GM18517 (cell line): ENCODE measurements at regions not wholly inside any gene's neighbourhood (a gene's known extent, or its start where the extent isn't known, plus 50 kb on each side); places are given as distances from the start of the nearest gene placed in this dataset.
"Not testable (repeated sequence)": the region's sequence is repeated elsewhere in the genome, so short reads cannot be mapped to it uniquely, and the experiment has no call there.

Source experiments
- ATAC-seq: cut with Tn5 transposase; IDR thresholded peaks from one replicate; pipeline ENCODE4 v1.9.1; 2021; ENCODE audit warnings: mild to moderate bottlenecking, moderate library complexity; ENCODE audit not compliant: unreplicated experiment

DNA sequence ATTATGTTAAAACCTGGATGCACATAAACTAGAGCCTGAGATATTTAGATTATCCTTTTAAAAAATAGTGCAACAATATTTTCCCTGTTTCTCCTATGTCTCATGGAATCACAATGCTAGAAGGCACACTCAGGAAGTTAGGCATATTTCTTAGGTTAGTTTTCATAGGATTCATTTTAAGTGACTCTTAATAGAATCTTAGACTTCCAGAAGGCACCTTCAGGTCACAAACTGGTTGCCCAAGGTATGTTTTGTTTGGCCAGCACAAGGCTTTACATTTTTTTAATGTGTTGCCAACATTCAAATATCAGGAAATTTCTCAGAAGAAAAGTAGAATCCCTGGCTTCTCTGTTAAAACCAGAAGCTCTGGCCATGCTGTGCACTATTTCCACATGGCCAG is 129.3 kb downstream of the LNPK start:
- no peak for ATAC-seq

DNA sequence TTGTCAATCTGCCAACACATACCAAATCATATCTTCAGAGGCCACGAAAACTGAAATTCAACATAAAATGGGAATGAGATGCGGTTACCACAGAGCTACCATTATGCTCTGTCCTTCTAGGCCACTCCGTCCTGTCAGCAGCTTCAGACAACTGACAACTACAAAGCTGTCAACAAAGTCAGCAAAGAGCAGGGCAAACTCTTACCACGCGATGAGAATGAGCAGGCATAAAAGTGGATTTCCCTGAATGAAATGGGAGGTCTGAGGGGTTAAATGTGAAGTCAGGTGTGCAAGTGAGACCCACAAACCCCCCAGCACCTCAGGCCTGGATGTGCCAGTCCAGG is 130.1 kb downstream of the LNPK start:
- no peak for ATAC-seq

DNA sequence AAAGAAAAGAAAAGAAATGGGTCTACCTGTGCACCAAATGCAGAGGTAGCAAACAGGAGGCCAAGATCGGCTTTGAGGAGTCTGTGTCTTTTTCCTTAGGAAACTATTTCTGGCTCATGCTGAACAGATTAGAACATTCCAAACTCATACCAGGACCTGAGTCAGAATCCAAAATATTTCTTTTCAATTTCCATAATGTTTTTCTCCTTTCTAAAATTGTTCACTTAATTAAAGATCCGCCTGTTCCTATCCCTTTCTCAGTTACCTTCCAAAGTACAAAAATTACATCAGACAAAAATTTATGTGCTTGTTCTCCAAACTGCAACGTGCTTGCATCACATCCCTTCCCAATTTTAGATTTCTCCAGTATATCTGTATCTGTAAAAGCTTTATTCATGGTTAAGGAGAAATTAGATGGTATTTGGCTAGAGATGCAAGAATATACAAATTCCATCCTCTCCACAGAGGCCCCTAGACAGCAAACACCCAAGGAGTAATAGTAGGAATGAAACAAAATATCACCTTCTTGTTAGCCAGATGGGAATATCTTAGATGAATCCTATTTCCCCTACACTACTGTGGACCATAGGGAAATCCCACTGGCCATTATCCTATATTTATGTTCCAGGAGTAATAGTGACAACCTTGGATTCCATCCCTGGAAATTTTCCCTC is 130.6 kb downstream of the LNPK start:
- ATAC-seq: no peak

DNA sequence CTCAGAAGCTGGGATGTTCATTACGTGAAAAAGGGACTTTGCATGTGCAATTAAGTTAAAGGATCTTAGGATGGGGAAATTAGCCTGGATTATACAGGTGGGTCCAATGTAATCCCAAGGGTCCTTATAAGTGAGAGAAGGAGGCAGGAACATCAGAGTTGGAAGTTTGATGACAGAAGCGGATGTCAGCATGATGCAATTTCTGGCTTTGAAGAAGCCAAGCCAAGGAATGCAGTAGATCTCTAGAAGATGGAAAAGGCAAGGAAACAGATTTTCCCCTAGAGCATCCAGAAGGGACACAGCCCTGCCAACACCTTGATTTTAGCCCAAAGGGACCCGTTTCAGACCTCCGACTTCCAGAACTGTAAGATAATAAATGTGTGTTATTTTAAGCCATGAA is 136.4 kb downstream of the LNPK start:
- no peak for ATAC-seq

DNA sequence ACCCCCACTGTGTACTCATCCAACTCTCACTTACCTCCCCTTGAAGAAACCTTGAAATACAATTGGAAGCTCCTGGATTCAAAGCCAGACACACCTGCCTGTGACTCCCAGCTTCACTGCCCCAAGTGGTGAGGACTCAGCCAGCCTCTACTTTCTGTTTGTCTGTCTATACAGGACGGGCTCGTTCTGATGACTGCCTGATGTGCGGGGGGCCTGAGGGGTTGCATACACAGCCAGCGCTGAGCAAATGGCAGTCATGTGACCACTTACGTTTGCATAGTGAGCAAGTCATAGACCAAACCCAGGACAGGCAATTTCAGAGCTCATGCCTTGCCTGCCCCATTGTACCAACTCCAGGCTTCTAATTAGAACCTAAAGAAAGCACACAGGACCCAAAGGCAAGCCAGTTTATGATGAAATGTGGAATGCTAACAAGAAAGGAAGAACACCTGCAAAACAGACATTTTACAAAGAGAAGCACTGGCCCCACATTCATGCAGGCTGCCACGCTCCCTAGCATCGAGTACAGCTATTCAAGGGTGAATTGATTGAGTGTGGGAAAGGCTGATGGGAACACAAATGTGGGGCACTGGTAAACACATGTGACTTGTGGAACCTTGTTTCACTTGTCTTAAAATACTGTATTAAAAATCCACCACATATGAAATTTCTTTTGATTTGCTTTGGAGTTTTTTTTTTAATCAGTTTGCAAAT is 137.8 kb downstream of the LNPK start:
- no peak for ATAC-seq

DNA sequence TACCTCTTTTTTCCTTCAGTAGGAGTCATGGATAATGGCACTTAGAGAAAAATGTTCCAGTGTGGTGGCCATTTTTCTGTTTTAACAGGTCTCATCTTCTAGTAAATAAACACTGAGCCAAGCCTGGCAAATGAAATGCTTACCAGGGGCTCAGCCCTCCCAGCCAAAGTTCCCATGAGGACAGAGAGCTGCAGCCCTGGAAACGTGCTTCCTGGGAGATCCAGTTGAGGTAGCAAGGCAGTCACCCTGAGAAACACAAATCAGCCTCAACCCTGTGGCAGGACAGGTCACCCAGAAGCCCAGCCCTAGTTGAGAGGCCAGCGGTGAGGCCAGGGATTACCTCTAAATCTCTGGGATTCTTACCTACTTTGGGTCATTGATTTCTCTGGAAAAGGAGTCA is 140.1 kb downstream of the LNPK start:
- ATAC-seq: no peak

DNA sequence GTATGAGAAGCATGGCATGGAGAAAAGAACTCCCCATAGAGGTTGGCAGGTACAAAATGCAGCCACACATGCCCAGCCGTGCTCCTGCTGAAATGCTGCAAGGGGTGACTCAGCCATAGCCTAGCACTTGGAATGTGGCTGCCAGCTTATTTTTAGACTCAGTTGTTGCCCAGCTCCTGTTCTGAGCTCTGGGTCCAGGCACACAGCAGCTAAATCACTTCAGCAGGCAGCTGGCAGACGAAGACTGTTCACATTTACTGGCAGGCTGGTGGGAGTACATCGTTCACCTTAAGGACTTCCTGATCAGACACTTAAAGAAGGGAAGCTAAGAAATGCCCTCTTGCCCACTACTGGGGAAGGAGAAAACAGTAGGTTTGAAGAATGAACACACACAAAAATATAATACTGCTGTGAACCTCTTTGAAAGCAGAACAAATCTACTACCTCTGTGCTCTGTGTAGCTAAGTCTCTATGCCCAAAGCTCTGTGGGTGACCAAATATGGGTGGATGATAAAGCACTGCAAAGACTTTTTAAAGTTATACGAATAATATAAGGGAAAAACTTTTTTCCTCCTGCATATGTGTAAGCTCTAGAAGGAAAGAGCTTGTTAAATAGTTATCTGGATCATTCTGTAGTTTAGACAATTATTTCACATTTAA is 146.1 kb downstream of the LNPK start:
- no peak for ATAC-seq

DNA sequence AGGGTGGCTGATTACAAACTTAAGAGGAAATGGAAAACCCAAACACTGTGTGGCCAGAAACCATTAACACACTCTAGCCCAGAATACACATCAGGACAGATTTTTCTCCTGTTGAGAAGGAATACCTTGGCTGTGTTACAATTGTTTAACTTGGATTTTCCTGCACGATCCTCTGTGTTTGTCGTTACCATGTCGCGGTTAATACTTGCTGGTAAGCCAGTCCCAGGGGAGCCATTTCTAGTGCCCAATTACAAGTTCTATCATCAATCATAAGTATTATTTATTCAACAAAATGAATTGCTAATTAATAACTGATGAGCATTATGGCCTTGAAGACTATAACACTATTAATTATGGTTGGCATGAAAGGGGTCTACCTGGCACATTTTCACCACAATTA is 146.8 kb downstream of the LNPK start:
- no peak for ATAC-seq

DNA sequence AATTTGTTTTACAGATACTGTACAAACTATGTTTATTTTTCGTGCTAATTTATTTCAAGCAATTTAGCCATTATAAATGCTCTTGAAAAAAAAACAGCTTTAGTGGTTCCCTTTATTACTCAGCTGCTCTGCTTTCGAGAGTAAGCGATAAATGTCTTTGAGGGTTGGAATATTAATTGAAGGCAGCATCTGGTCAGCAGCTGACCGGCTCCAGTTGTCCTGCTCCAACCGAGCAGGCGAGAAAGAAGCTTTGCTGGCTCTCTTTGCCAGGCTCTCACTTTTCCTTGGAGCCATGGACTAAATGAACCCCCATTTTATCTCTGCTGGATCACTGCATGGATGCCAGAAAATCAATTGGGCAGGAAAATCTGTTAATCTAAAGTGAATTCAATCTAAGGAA is 147.4 kb downstream of the LNPK start:
- no peak for ATAC-seq

DNA sequence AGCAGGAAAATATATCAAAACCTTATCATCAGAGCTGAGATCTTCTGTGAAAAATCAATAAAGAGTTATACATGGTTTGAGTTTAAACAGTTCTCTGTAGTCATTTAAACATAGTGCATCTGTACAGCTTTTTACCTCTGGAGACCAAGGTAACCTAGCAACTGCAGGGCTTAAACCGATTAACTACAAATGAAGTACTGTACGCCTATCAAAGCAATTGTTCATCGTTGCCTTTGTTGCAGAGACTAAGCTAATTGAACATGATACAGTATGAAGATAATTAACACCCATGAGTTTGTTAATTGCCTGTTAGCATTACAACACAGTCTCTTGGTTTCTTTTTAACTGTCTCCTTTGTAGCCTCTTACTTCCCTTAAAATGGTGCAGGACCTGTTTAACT is 147.9 kb downstream of the LNPK start:
- ATAC-seq: no peak

DNA sequence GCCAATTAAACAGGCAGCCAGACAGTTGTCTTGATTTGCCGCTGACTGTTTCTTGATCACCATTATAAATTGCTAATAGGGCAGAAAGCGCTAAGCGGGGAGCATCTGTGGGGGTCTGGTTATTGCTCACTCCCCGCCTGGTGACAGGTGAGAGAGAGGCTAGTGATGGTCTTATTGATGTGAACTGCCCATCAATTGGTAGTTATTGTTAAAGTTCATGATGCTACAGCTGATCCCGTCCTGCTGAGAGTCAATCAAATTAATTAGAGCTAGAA is 148.5 kb downstream of the LNPK start:
- no peak for ATAC-seq

DNA sequence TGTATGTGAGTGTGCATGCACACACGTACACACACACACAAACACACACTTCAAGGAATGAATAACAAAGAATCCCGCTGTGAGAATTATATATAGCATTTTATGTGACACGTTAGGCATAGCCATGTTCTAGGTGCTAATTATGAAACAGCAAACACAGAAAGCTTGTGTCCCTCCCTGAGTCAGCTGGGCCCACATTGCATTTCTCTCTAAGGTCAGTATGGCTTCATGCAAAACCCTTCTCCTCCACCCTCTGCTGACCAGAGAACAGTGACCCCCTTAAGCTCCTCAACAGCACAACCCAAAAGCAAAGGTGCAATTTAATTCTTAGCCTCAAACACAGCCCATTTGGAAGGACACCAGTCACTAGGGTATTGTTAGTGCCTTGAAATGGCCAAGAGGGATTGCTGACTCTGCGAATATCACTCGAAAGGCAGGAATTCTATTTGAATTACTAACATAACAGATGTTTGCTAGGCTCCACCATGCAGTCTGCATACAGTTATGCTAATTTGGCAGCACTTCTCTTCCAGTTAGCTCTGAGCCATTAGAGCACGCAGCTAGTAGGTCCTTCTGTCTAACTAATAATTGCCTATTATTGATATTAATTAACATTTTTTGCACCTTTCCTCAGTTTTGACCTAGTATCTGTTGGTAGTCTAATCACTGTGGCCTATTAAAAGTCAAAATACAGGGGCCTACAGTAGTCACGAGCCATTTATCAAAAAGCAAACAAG is 149.0 kb downstream of the LNPK start:
- ATAC-seq: no peak

DNA sequence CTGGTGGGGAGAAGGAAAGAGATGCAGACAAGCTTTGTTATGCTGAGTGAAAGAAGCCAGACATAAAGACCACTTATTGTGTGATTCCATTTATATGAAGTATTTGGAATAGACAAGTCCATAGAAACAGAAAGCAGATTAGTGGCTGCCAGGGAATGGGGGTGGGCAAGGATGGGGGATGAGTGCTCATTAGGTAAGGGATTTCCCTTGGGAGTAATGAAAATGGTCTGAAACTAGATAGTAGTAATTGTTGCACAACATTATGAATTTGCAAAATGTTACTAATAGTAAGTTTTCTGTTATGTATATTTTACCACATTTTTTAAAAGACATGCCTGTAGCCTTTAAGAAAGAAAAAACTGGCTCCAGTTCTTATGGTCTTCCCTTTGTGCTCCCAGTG is 154.9 kb downstream of the LNPK start:
- ATAC-seq: no peak

DNA sequence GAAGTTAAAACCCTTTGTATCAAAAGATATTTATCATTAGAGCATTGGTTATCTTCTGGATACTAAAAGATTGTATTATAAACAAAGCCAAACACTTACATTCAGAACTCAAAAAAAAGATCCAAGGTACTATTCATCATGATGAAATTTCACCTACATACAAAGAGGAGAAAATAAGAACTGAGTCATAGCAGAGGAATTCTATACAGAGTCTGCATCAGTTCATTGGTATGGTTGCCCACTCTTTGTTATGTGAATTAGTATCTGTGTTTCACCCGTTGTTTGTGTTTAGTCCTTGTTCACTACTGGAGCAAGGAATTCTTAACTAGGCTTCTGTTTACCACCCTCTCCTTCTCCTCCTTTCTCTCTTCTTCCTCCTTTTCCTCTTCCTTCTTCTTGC is 157.9 kb downstream of the LNPK start:
- ATAC-seq: no peak

DNA sequence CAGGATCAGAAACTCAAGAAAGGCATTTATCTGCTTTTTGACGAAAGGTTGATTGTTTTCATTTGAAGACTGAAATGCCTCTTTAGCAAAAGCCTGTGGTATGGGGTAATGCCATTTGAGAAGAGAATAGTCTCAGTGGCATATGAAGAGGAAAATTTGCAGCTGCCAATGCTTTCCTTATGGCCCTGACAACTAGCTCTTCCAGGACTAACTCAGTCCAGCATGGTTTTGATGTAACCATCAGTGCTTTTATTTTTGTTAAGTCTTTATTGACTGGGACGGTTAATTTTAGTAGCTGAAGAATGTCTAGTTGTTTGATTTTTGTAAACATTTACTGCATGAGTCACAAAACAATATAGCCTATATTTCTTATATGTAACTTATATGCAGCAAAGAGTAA is 158.4 kb downstream of the LNPK start:
- no peak for ATAC-seq

DNA sequence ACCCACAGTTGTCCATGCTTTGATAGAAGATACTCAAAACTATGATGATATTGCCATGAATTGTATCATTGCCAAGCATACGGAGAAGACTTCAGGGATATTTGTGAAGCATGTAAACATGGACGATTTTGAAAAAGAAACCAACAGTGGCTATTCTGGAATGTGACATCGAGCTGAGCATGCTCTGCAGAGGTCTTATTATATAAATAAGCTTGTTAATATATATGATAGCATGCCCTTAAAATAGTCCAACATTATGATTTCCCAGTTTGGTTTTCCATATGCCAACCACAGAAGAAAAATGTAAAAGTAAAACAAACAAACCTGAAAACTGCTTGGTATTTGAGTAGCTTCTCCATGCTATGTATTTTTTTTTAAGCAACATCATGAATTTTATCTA is 159.1 kb downstream of the LNPK start:
- no peak for ATAC-seq

DNA sequence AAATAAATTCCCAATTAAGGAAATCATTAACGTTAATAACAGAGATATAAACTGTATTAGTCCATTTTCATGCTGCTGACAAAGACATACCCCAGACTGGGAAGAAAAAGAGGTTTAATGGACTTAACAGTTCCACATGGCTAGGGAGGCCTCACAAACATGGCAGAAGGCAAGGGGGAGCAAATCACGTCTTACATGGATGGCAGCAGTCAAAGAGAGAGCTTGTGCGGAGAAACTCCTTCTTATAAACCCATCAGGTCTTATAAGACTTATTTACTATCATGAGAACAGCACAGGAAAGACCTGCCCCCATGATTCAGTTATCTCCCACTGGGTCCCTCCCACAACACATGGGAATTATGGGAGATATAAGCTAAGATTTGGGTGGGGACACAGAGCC is 161.3 kb downstream of the LNPK start:
- ATAC-seq: not testable (repeated sequence)

DNA sequence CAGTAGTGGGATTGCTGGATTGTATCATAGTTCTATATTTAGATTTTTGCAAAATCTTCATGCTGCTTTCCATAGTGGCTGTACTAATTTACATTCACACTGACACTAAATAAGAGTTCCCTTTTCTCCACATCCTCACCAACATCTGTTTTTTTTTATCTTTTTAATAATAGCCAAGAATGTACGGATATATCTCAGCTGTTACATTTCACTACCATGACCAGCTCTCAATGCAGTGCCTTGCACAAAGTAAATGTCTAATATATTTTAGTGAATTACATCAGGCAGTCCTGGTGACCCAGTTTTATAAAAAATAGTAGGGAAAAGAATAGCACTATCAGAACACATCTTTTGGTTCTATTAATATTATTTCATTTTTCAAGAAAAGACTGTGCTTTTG is 161.8 kb downstream of the LNPK start:
- no peak for ATAC-seq

DNA sequence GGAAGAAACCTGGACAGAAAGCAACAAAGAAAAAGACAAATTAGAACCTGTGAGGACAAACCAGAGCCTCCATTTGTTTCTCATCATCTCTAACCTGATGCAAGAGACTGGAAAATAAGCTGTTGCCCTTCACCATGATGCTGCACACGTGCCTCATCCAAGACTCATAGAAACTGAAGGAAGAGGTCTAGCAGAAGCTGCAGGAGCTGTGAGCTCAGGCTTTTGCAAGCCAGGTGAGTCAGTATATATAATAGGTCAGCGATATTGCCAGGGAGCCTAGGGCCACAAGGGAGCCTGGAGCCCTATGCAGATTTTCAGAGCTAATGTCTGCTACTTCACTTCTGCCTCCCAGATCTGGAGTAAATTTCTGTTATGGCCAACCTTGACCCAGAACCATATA is 163.1 kb downstream of the LNPK start:
- no peak for ATAC-seq

DNA sequence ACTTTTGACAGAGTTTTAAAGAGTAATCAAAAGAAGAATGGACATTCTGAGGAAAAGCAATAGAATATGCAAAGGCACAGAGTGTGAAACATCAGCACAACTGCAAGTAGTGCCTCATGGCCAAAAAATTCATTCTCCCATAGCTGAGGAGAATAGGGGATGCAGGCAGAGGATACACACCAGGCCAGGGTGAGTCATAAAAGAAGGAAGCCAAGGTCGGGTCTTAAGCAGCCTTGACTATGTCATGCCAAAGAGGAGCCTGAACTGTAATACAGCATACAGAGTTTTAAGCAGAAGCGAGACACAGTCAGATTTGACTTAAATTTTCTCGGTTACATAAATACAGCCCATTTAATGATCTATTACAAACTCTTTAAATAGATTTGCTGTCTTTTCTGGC is 165.0 kb downstream of the LNPK start:
- ATAC-seq: no peak

DNA sequence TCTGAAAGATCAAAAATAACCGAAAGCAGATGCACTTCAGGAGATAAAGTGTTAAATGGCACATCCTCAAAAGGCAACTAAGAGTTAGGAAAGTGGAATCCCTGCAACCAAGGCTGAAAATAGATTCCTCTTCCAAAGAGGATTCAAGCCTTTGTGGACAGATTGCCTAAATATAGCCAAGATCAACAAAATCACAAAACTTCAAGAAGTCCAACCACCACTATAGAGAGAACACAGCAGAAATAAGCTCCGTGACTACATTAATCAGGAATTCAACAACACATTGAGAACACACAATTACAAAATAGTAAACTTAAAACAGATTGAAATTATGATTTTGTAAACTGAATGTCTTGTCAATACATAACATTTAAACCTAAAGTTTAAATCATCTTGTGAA is 165.7 kb downstream of the LNPK start:
- no peak for ATAC-seq

DNA sequence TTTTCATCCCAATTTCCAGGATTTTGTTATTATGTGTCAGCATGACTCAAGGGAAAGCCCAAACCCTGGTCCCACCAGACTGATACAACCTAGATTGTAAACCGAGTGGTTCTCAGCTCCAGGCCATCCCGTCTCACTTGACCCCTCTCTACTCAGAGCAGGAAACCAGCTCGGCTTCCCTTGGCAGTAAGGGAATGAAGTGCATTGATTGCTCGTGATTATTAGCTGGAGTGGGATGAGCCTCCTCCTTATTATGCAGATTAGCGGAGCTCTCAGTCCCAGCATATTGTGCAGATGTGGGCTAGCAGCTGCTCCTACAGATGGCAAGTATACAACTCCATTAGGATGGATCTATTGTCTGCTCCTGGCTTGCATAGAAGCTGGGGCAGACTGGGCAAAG is 167.6 kb downstream of the LNPK start:
- ATAC-seq: no peak
